Peyer's patch (tissue), 4 donors: ENCODE measurements at regions not wholly inside any gene's neighbourhood (a gene's known extent, or its start where the extent isn't known, plus 50 kb on each side); places are given as distances from the start of the nearest gene placed in this dataset.

ENCODE experiments used
- DNase-seq, 3 donors: peaks; one replicate each; pipeline ENCODE4 v3.0.0-alpha.2; 2017 to 2019
- H3K27ac ChIP-seq, 4 donors: fragments of 200-600 bp; sonication (generic); one replicate each; pipeline ENCODE4 v1.5.1; 2016 to 2019
- H3K27me3 ChIP-seq, 2 donors: fragments of 200-600 bp; sonication (generic); one replicate each; pipeline ENCODE4 v1.5.1; 2019
- H3K36me3 ChIP-seq, 3 donors: fragments of 200-600 bp; sonication (generic); one replicate each; pipeline ENCODE4 v1.5.1; 2016 to 2019
- H3K4me1 ChIP-seq, 4 donors: fragments of 200-600 bp; sonication (generic); one replicate each; pipeline ENCODE4 v1.5.1; 2016 to 2019
- H3K4me3 ChIP-seq, 4 donors: fragments of 200-600 bp; sonication (generic); 1 replicate in 3 of 4; 2 replicates in 1 of 4; pipeline ENCODE4 v1.5.1; 2016 to 2019; ENCODE audit warnings: mild to moderate bottlenecking in 1 of 4
- H3K9me3 ChIP-seq, 4 donors: fragments of 200-600 bp; sonication (generic); one replicate each; pipeline ENCODE4 v1.5.1; 2016 to 2019; ENCODE audit warnings: mild to moderate bottlenecking in 1 of 4
- POLR2A ChIP-seq, 2 donors: fragments of 450-650 bp; IDR thresholded peaks; one replicate each; pipeline ENCODE4 v1.5.1; 2017; ENCODE audit warnings: antibody characterized with exemption in 2 of 2, mild to moderate bottlenecking in 2 of 2, moderate library complexity in 2 of 2
- TF ChIP-seq, protein P1 (sequence below), 6 experiments: fragments of 450-650 bp in 4 of 6; fragments of 200-600 bp in 2 of 6; sonication (generic) in 1 of 6; IDR thresholded peaks; one replicate each; pipeline ENCODE4 v1.5.1; 2017 to 2019; ENCODE audit warnings: antibody characterized with exemption in 6 of 6, mild to moderate bottlenecking in 3 of 6, moderate library complexity in 1 of 6

DNA sequence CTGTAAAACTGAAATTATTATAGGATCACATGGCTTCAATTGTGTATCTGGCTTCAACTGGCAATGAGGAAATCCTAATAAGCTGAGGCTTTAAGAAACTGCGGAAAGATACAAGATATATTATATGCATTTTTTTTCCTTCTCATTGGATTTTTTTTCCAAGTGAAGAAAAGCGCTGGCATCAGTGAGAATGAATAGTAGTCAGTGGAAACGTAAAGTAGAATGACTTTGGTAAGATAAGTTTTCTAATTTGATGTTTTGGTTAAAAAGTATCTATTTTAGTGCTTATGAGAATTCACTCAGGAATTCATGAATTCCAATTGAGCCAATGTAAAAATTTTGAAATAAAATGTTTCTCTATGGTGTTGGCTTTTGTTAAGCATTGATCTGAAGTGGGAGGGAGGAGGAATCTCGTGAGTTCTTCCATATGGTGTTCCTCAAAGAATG is 173.5 kb upstream of the FRMD6 start:
- Histone ChIP-seq H3K27ac (no peak overlapping the region), H3K9me3 (no peaks in the 10 kb centered on the region), H3K27me3 (no peaks in the 10 kb centered on the region), H3K4me1 (no peaks in the 10 kb centered on the region), H3K4me3 (no peak overlapping the region), H3K36me3 (no peaks in the 10 kb centered on the region)
- TF ChIP-seq, protein P1, sequence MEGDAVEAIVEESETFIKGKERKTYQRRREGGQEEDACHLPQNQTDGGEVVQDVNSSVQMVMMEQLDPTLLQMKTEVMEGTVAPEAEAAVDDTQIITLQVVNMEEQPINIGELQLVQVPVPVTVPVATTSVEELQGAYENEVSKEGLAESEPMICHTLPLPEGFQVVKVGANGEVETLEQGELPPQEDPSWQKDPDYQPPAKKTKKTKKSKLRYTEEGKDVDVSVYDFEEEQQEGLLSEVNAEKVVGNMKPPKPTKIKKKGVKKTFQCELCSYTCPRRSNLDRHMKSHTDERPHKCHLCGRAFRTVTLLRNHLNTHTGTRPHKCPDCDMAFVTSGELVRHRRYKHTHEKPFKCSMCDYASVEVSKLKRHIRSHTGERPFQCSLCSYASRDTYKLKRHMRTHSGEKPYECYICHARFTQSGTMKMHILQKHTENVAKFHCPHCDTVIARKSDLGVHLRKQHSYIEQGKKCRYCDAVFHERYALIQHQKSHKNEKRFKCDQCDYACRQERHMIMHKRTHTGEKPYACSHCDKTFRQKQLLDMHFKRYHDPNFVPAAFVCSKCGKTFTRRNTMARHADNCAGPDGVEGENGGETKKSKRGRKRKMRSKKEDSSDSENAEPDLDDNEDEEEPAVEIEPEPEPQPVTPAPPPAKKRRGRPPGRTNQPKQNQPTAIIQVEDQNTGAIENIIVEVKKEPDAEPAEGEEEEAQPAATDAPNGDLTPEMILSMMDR (IDR thresholded peaks at IDR 0.05): no peak
- no peak for TF ChIP-seq POLR2A (IDR thresholded peaks at IDR 0.05)
- DNase-seq: no peak

DNA sequence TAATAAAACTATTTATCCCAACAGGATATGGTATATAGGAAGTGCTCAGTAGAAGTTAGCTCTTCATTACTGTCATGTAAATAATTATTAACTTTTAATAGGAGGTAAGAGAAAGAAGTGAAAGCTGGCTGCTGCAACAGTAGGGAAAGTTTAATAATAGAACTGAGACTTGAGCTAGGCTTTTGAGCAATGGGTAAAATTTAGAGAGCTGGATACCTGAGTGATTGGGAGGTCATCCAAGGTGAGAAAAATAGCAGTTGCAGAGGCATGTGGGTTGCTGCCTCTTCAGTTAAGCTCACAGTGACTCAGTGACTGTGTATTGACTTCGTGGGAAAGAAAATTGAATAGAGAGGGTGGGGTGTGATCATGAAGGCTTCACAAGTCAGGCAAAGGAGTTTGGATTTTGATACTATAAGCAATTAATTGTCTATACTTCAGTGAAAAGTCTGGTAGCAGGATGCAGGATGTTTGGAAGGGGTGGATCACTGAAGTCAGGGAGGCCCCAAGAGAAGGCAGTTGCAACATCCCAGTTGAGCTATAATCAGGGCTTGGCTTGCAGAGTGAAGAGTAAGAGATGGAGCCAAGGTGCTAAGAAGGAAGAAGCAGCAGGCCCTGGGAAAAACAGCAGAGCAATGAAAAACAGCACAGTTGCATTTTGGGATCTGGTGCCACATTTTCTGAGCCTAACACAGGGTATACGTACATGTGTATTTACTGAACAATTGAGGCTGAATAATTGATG is 172.0 kb upstream of the FRMD6 start:
- no peak for TF ChIP-seq POLR2A (IDR thresholded peaks at IDR 0.05)
- TF ChIP-seq, protein P1 (IDR thresholded peaks at IDR 0.05): no peak
- Histone ChIP-seq H3K4me3 (no peak overlapping the region), H3K36me3 (no peaks in the 10 kb centered on the region), H3K27me3 (no peaks in the 10 kb centered on the region), H3K27ac (no peak overlapping the region), H3K4me1 (no peaks in the 10 kb centered on the region), H3K9me3 (no peaks in the 10 kb centered on the region)
- DNase-seq: no peak

DNA sequence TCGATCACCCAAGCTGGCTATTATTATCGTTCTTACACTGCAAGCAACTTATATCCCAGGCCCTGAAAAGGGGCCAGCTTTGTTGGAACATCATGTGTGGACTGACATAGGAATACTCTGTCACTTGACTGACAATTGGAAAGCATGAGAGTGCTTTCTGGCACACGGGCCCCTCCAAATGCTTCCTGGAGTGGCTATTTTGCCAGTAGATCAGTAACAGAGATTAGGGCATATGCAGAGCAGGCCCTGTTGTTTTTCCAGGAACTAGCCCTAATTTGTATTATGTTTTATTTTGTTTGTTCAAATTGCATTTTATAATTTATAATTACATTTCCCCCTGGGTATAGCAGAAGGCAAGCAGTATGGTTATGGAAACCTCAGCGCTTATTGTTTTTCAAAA is 170.1 kb upstream of the FRMD6 start:
- H3K36me3 ChIP-seq: no peaks in the 10 kb centered on the region
- no peaks in the 10 kb centered on the region for H3K27me3 ChIP-seq
- H3K9me3 ChIP-seq: no peaks in the 10 kb centered on the region
- H3K27ac ChIP-seq: no peak overlapping the region
- TF ChIP-seq, protein P1 (IDR thresholded peaks at IDR 0.05): no peak
- no peaks in the 10 kb centered on the region for H3K4me1 ChIP-seq
- H3K4me3 ChIP-seq: no peak overlapping the region
- no peak for DNase-seq

DNA sequence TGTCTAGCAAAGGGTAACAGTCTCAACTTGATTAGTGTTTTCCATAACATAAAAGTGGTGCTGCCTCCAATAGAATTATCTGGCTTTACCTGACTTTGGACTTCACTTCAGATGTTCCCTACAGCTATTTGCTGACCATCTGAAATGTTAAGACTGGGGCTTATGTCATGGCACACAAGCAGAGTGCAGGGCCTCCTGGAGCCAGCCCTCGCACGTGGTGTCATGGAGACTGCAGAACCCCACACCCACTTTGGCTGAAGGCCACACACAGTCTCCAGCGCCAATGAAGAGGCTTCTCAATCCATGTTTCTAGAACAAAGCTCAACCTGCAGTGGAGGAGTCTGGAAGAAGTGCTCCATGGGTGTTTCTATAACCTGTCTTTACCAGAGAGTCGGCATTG is 169.6 kb upstream of the FRMD6 start:
- no peaks in the 10 kb centered on the region for H3K9me3 ChIP-seq
- DNase-seq: no peak
- H3K27ac ChIP-seq: no peak overlapping the region
- no peaks in the 10 kb centered on the region for H3K4me1 ChIP-seq
- H3K27me3 ChIP-seq: no peaks in the 10 kb centered on the region
- TF ChIP-seq, protein P1 (IDR thresholded peaks at IDR 0.05): no peak
- no peak for TF ChIP-seq POLR2A (IDR thresholded peaks at IDR 0.05)
- H3K36me3 ChIP-seq: no peaks in the 10 kb centered on the region
- H3K4me3 ChIP-seq: no peak overlapping the region

DNA sequence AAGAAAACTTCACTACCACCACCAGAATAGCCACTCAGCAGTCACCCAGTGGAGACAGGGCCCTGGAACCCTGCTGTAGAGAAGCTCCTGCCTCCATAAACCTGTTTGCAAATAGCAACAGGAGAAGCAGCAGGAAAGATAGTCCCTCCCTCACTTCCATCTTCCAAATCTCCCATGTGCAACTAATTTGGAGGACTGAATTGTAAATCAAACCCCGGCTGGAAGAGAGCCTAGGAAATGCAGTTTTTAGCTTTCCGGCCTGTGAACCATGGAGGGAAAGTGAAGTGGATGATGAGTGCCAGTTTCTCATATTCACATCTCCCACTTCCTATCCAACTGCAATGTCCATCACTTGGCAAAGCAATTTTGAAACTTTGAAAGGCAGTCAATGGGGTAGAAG is 167.2 kb upstream of the FRMD6 start:
- TF ChIP-seq POLR2A (IDR thresholded peaks at IDR 0.05): no peak
- H3K4me1 ChIP-seq: no peaks in the 10 kb centered on the region
- H3K27ac ChIP-seq: no peak overlapping the region
- H3K27me3 ChIP-seq: no peaks in the 10 kb centered on the region
- no peak for DNase-seq
- no peaks in the 10 kb centered on the region for H3K9me3 ChIP-seq
- H3K36me3 ChIP-seq: no peaks in the 10 kb centered on the region
- no peak overlapping the region for H3K4me3 ChIP-seq

DNA sequence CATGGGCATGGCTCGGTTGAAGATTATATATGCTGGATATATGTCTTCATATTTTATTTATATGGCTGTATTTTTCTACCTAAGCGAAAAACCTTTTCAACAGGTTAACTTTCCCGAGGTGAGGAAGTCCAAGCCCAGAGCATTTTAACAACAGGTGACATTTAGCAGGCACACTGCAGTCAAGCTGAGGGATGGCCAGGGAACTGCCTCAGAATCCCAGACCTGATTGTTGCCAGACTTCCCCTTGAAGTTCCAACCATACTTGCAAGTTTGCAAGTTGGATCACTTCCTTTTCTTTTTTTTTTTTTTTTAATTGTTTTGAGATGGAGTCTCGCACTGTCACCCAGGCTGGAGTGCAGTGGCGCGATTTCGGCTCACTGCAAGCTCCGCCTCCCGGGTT is 166.0 kb upstream of the FRMD6 start:
- Histone ChIP-seq H3K4me3 (no peak overlapping the region), H3K27me3 (no peaks in the 10 kb centered on the region), H3K27ac (no peak overlapping the region), H3K9me3 (no peaks in the 10 kb centered on the region), H3K36me3 (no peaks in the 10 kb centered on the region), H3K4me1 (no peaks in the 10 kb centered on the region)
- no peak for DNase-seq
- TF ChIP-seq, protein P1 (IDR thresholded peaks at IDR 0.05): no peak
- no peak for TF ChIP-seq POLR2A (IDR thresholded peaks at IDR 0.05)
